ENCODE measurements at regions not wholly inside any gene's neighbourhood (a gene's known extent, or its start where the extent isn't known, plus 50 kb on each side); places are given as distances from the start of the nearest gene placed in this dataset.

DNA sequence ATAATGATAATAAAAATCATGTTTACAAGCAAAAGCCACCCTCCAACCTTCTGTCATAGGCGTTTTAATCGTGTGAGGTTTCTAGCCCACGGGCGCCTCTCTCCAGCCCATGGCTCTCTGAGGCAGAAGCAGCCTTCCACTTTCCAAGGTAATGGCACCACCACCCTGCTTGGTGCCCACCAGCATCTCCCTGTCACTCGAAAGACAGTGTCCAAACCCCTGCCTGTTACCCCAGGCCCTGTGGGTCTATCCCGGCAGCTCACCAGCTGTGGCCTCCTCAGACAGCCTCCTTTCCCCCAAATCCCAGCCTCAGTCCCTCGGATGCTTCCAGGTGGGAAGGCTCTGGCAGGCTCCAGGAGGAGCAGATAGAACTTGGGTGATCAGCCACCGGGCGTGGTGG, 123.8 kb upstream of the LPCAT1 start:
- TF ChIP-seq, protein P1, sequence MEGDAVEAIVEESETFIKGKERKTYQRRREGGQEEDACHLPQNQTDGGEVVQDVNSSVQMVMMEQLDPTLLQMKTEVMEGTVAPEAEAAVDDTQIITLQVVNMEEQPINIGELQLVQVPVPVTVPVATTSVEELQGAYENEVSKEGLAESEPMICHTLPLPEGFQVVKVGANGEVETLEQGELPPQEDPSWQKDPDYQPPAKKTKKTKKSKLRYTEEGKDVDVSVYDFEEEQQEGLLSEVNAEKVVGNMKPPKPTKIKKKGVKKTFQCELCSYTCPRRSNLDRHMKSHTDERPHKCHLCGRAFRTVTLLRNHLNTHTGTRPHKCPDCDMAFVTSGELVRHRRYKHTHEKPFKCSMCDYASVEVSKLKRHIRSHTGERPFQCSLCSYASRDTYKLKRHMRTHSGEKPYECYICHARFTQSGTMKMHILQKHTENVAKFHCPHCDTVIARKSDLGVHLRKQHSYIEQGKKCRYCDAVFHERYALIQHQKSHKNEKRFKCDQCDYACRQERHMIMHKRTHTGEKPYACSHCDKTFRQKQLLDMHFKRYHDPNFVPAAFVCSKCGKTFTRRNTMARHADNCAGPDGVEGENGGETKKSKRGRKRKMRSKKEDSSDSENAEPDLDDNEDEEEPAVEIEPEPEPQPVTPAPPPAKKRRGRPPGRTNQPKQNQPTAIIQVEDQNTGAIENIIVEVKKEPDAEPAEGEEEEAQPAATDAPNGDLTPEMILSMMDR (IDR thresholded peaks at IDR 0.05), result no peak
- no peak for TF ChIP-seq POLR2A (IDR thresholded peaks at IDR 0.05)

Data from esophagus squamous epithelium (tissue), 4 donors.